ENCODE measurements at regions not wholly inside any gene's neighbourhood (a gene's known extent, or its start where the extent isn't known, plus 50 kb on each side); places are given as distances from the start of the nearest gene placed in this dataset.

GRCh38 chr2:157196956-157197355 lies 60.5 kb upstream of the GALNT5 start:
- Histone ChIP-seq H3K9me3 (no peaks in the 10 kb centered on the region), H3K36me3 (no peaks in the 10 kb centered on the region), H3K27me3 (no peaks in the 10 kb centered on the region), H3K4me3 (no peak overlapping the region), H3K27ac (no peak overlapping the region), H3K4me1 (no peaks in the 10 kb centered on the region)
- WGBS, 2 donors = 78 to 83% methylated on average over 7 of the region's 7 CpGs
- TF ChIP-seq POLR2AphosphoS5 (IDR thresholded peaks at IDR 0.05) = no peak
- TF ChIP-seq CTCF (IDR thresholded peaks at IDR 0.05) = no peak
- TF ChIP-seq POLR2A (IDR thresholded peaks at IDR 0.05) = no peak
- no peak for TF ChIP-seq EP300 (IDR thresholded peaks at IDR 0.05)
- no peak for ATAC-seq (ENCODE audit: low FRiP score in 2 of 2)
- no peak for DNase-seq

- TF ChIP-seq POLR2AphosphoS5 (IDR thresholded peaks at IDR 0.05) (no peak), EP300 (IDR thresholded peaks at IDR 0.05) (no peak), CTCF (IDR thresholded peaks at IDR 0.05) (no peak), POLR2A (IDR thresholded peaks at IDR 0.05) (no peak)
- 84 to 87% methylated on average over 1 of the region's 1 CpG for WGBS, 2 donors
Observed at GRCh38 chr2:157197848-157198247, 59.7 kb upstream of the GALNT5 start.

GRCh38 chr2:157203651-157204050 lies 53.9 kb upstream of the GALNT5 start:
- no peaks in the 10 kb centered on the region for H3K9me3 ChIP-seq
- H3K27ac ChIP-seq = no peak overlapping the region
- no peak for TF ChIP-seq EP300 (IDR thresholded peaks at IDR 0.05)
- no peak for TF ChIP-seq POLR2A (IDR thresholded peaks at IDR 0.05)
- no peak for TF ChIP-seq POLR2AphosphoS5 (IDR thresholded peaks at IDR 0.05)
- no peak for TF ChIP-seq CTCF (IDR thresholded peaks at IDR 0.05)
- DNase-seq (no peak), ATAC-seq (ENCODE audit: low FRiP score in 2 of 2) (no peak)
- 89 to 96% methylated on average over 4 of the region's 4 CpGs for WGBS, 2 donors
- H3K4me3 ChIP-seq = no peak overlapping the region
- no peaks in the 10 kb centered on the region for H3K4me1 ChIP-seq
- H3K27me3 ChIP-seq = no peaks in the 10 kb centered on the region
- H3K36me3 ChIP-seq = no peaks in the 10 kb centered on the region

More at GRCh38 chr2:157197848-157198247, 59.7 kb upstream of the GALNT5 start:
- no peak for ATAC-seq (ENCODE audit: low FRiP score in 2 of 2)
- H3K27ac ChIP-seq = no peak overlapping the region
- H3K4me3 ChIP-seq = no peak overlapping the region
- no peak for DNase-seq
- H3K36me3 ChIP-seq = no peaks in the 10 kb centered on the region
- H3K27me3 ChIP-seq = no peaks in the 10 kb centered on the region
- no peaks in the 10 kb centered on the region for H3K4me1 ChIP-seq
- no peaks in the 10 kb centered on the region for H3K9me3 ChIP-seq

- DNase-seq (no peak), ATAC-seq (ENCODE audit: low FRiP score in 2 of 2) (no peak)
- H3K9me3 ChIP-seq = no peaks in the 10 kb centered on the region
- H3K4me1 ChIP-seq = no peaks in the 10 kb centered on the region
- WGBS, 2 donors = 95 to 97% methylated on average over 3 of the region's 3 CpGs
- H3K27me3 ChIP-seq = no peaks in the 10 kb centered on the region
- TF ChIP-seq POLR2A (IDR thresholded peaks at IDR 0.05) (no peak), POLR2AphosphoS5 (IDR thresholded peaks at IDR 0.05) (no peak), CTCF (IDR thresholded peaks at IDR 0.05) (no peak), EP300 (IDR thresholded peaks at IDR 0.05) (no peak)
- no peaks in the 10 kb centered on the region for H3K36me3 ChIP-seq
- H3K4me3 ChIP-seq = no peak overlapping the region
- H3K27ac ChIP-seq = no peak overlapping the region
Observed at GRCh38 chr2:157204401-157204800, 53.1 kb upstream of the GALNT5 start.

GRCh38 chr2:157206916-157207315 lies 50.6 kb upstream of the GALNT5 start:
- H3K36me3 ChIP-seq = no peaks in the 10 kb centered on the region
- DNase-seq (no peak), ATAC-seq (ENCODE audit: low FRiP score in 2 of 2) (no peak)
- H3K9me3 ChIP-seq = no peaks in the 10 kb centered on the region
- WGBS, 2 donors = 75 to 76% methylated on average over 3 of the region's 3 CpGs
- no peak overlapping the region for H3K27ac ChIP-seq
- no peaks in the 10 kb centered on the region for H3K27me3 ChIP-seq
- no peaks in the 10 kb centered on the region for H3K4me1 ChIP-seq
- H3K4me3 ChIP-seq = no peak overlapping the region
- TF ChIP-seq EP300 (IDR thresholded peaks at IDR 0.05) = no peak
- TF ChIP-seq CTCF (IDR thresholded peaks at IDR 0.05) = no peak
- no peak for TF ChIP-seq POLR2AphosphoS5 (IDR thresholded peaks at IDR 0.05)
- TF ChIP-seq POLR2A (IDR thresholded peaks at IDR 0.05) = no peak
